PC-3 (cell line): ENCODE measurements at regions not wholly inside any gene's neighbourhood (a gene's known extent, or its start where the extent isn't known, plus 50 kb on each side); places are given as distances from the start of the nearest gene placed in this dataset.

Experiments
- ATAC-seq: fragments of 200-7000 bp; cut with Tn5 transposase; 2 replicates; pipeline ENCODE4 v1.9.1; 2020; ENCODE audit warnings: mild to moderate bottlenecking, moderate library complexity
- BruUV-seq: library from RNA; stranded (reverse); fragments of 400-500 nt; replicated peaks from 2 replicates; lab custom pipeline; 2021; lab: Mats Ljungman, UMichigan
- CTCF ChIA-PET: fragments of 300-600 bp; sonication (Branson Sonifier 250); formaldehyde crosslinking; loops from one replicate; lab custom pipeline; 2022; ENCODE audit warnings: antibody characterized with exemption; lab: Charles Lee
- POLR2A ChIA-PET: fragments of 300-600 bp; sonication (Branson Sonifier 250); formaldehyde crosslinking; loops from one replicate; lab custom pipeline; 2022; ENCODE audit warnings: antibody characterized with exemption; ENCODE audit not compliant: unreplicated experiment; lab: Charles Lee
- DNase-seq: peaks from one replicate; pipeline ENCODE4 v3.0.0-alpha.2; 2015
- H2AFZ ChIP-seq: fragments of 300-600 bp; sonication (generic); 2 replicates; pipeline ENCODE4 v1.6.0; 2016; ENCODE audit warnings: antibody characterized with exemption, low read length
- H3F3A ChIP-seq: fragments of 300-600 bp; sonication (generic); one replicate; pipeline ENCODE4 v1.6.0; 2017; ENCODE audit warnings: antibody characterized with exemption, low read length, control low read depth, mild to moderate bottlenecking; ENCODE audit not compliant: unreplicated experiment
- H3K27ac ChIP-seq: fragments of 300-600 bp; sonication (generic); 2 replicates; pipeline ENCODE4 v1.5.1; 2016; ENCODE audit warnings: mild to moderate bottlenecking, low read length
- H3K27me3 ChIP-seq: fragments of 300-600 bp; sonication (generic); 2 replicates; pipeline ENCODE4 v1.6.1; 2016; ENCODE audit warnings: low read length, mixed read lengths
- H3K36me3 ChIP-seq: fragments of 300-600 bp; sonication (generic); 2 replicates; pipeline ENCODE4 v1.6.1; 2016; ENCODE audit warnings: low read depth, mixed run types, low read length, mixed read lengths
- H3K4me1 ChIP-seq: fragments of 300-600 bp; sonication (generic); 2 replicates; pipeline ENCODE4 v1.5.1; 2016; ENCODE audit warnings: low read length; ENCODE audit not compliant: insufficient read depth
- H3K4me2 ChIP-seq: fragments of 300-600 bp; sonication (generic); 2 replicates; pipeline ENCODE4 v1.6.0; 2016; ENCODE audit warnings: low read length
- H3K4me3 ChIP-seq: fragments of 300-600 bp; sonication (generic); 2 replicates; pipeline ENCODE4 v1.5.1; 2016; ENCODE audit warnings: mild to moderate bottlenecking, low read length, mixed read lengths
- H3K79me2 ChIP-seq: fragments of 300-600 bp; sonication (generic); 2 replicates; pipeline ENCODE4 v1.6.1; 2017; ENCODE audit warnings: low read length, mixed read lengths
- H3K9ac ChIP-seq: fragments of 300-600 bp; sonication (generic); 2 replicates; pipeline ENCODE4 v1.6.0; 2016; ENCODE audit warnings: mild to moderate bottlenecking, low read length
- H3K9me2 ChIP-seq: fragments of 300-600 bp; sonication (generic); replicated peaks from 2 replicates; pipeline ENCODE4 v1.6.1; 2016; ENCODE audit warnings: mixed run types, low read length, mixed read lengths
- H3K9me3 ChIP-seq: fragments of 300-600 bp; sonication (generic); 2 replicates; pipeline ENCODE4 v1.6.1; 2016; ENCODE audit warnings: low read length, mixed read lengths
- H4K20me1 ChIP-seq: fragments of 300-600 bp; sonication (generic); 2 replicates; pipeline ENCODE4 v1.6.1; 2016; ENCODE audit warnings: low read length, mixed read lengths
- EZH2 ChIP-seq: fragments of 300-600 bp; sonication (generic); IDR thresholded peaks from one replicate; pipeline ENCODE4 v1.6.1; 2017; ENCODE audit warnings: antibody characterized with exemption, mild to moderate bottlenecking, low read length; ENCODE audit not compliant: unreplicated experiment
- EZH2phosphoT487 ChIP-seq: fragments of 300-600 bp; sonication (generic); IDR thresholded peaks from 2 replicates; pipeline ENCODE4 v1.6.1; 2018; ENCODE audit warnings: mild to moderate bottlenecking, antibody characterized with exemption, low read length, borderline replicate concordance
- intact Hi-C: fragments of 100-400 bp; cut with micrococcal nuclease; formaldehyde crosslinking; loops from 2 replicates; pipeline ENCODE4 v1.9.0; 2023
- TF ChIP-seq, protein P1 (sequence below): fragments of 300-600 bp; sonication (generic); conservative IDR thresholded peaks from 2 replicates; pipeline ENCODE4 v1.5.1; 2017; ENCODE audit warnings: antibody characterized with exemption, low read depth, mild to moderate bottlenecking, low read length

DNA sequence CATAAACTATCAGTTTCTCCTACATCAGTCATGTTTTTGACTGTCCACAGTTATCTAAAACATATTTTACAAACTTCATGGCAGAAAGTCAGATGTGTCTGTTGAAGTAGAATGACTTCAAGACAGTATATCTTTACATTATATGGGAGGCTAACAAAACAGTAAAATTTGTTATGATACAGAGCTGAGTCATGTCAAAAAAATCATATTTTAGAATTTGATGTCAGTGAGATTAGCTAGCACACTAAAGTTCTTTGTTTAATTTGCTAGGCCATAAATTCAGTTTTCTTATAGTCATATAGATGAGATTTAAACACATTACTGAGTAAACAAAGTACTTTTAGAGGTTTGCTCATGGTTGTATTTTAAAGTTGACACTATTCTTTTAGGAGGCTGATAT is 80.3 kb upstream of the IGSF10 start:
- intact Hi-C loops: loop anchor here (1.0 to 5.0 kb wide), 2 partner anchors 21 to 296 kb away; no protein-coding TSS in a partner anchor
- Histone ChIP-seq H3K4me2 (peak overlapping the region; percentile 55), H3K4me3 (no peak overlapping the region), H2AFZ (no peak overlapping the region), H3F3A (no peaks in the 10 kb centered on the region), H4K20me1 (no peaks in the 10 kb centered on the region), H3K27ac (peak overlapping the region; percentile 67), H3K9me3 (no peaks in the 10 kb centered on the region), H3K27me3 (no peaks in the 10 kb centered on the region), H3K9ac (no peak overlapping the region), H3K79me2 (no peaks in the 10 kb centered on the region), H3K4me1 (peaks cover 46% of the 10 kb centered on the region), H3K36me3 (no peaks in the 10 kb centered on the region), H3K9me2 (no peaks in the 10 kb centered on the region)
- ATAC-seq (peak; percentile 88), DNase-seq (peak; percentile 93)
- POLR2A ChIA-PET: no interaction called here
- CTCF ChIA-PET: no interaction called here
- TF ChIP-seq, protein P1, sequence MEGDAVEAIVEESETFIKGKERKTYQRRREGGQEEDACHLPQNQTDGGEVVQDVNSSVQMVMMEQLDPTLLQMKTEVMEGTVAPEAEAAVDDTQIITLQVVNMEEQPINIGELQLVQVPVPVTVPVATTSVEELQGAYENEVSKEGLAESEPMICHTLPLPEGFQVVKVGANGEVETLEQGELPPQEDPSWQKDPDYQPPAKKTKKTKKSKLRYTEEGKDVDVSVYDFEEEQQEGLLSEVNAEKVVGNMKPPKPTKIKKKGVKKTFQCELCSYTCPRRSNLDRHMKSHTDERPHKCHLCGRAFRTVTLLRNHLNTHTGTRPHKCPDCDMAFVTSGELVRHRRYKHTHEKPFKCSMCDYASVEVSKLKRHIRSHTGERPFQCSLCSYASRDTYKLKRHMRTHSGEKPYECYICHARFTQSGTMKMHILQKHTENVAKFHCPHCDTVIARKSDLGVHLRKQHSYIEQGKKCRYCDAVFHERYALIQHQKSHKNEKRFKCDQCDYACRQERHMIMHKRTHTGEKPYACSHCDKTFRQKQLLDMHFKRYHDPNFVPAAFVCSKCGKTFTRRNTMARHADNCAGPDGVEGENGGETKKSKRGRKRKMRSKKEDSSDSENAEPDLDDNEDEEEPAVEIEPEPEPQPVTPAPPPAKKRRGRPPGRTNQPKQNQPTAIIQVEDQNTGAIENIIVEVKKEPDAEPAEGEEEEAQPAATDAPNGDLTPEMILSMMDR: no peak
- no peak for TF ChIP-seq EZH2
- no peak for TF ChIP-seq EZH2phosphoT487
- BruUV-seq: no TSS peak

DNA sequence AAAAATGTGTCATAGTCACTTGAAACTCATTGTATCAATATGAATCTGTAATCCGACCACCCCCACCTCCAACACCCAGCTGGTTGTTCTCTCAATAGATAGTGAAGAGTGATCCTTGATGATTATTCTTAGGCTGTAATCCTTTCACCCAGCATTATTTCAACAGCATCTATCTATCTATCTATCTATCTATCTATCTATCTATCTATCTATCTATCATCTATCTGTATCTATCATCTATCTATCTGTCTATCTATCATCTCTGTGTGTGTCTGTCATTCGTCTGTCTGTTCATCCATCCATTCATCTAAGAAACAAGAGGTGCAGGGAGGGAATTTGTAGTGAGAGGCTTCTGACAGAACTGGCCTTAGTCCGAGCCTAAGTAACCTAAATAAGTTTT is 78.7 kb upstream of the IGSF10 start:
- ATAC-seq: no peak
- Histone ChIP-seq H3F3A (no peaks in the 10 kb centered on the region), H3K4me2 (no peak overlapping the region), H3K79me2 (no peaks in the 10 kb centered on the region), H3K9me2 (no peaks in the 10 kb centered on the region), H3K4me3 (no peak overlapping the region), H3K9me3 (no peaks in the 10 kb centered on the region), H2AFZ (no peak overlapping the region), H3K9ac (no peak overlapping the region), H3K27me3 (no peaks in the 10 kb centered on the region), H4K20me1 (no peaks in the 10 kb centered on the region), H3K36me3 (no peaks in the 10 kb centered on the region), H3K27ac (no peak overlapping the region), H3K4me1 (peaks cover 46% of the 10 kb centered on the region)
- DNase-seq: no peak
- ChIA-PET POLR2A (no interaction called here), CTCF (interaction anchor here (0.6 kb wide), 1 partner anchor 212 kb away, joined by 3 read pairs; no protein-coding TSS in a partner anchor)
- intact Hi-C loops: no loop called here
- BruUV-seq: no TSS peak
- TF ChIP-seq EZH2: no peak
- TF ChIP-seq EZH2phosphoT487: no peak
- TF ChIP-seq, protein P1: no peak

DNA sequence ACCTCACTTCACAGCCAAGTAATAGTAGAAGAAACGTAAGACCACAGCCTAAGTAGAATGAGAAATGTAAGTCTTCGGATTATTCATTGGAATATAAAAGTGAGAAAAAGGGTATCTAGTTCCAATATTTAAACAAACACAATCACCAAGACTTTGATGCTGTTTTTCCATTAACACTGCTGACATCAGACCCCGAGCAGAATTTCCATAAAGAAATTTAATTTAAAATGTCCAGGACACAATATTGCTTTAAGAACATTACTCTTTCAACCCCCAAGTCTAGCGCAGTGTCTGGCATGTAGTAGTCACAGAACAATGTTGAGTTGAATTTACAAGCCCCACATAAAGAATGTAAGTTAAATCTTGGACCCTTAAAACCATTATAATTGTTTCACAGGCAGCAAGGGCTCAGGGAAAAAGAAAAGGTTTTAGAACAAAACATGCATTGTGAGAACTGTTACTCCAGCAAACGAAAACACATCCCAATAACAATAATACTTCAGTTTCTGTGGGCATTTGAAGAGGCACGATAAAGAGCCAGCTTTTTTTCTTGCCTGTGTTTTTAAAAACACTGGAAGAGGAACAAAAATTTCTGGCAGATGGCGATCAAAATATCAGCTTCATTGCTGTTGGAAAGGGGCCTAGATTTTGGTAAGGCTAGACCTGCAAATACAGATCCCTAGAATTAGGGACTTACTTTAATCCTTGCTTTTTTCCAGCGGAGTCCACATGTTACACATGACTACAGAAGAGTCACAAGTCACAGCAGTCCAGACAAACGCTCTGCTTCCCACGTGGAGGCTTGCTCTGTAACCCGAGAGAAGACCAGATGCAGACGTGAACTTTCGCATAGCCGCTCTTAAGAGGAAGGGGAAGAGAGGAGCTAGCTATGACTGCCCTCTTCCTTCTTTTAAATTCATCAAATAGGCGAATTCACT is 77.9 kb upstream of the IGSF10 start:
- ChIA-PET CTCF (interaction anchor here (0.6 kb wide), 1 partner anchor 211 kb away, joined by 3 read pairs; no protein-coding TSS in a partner anchor), POLR2A (no interaction called here)
- H3K9me3 ChIP-seq: no peaks in the 10 kb centered on the region
- H3K4me3 ChIP-seq: no peak overlapping the region
- no peak overlapping the region for H3K4me2 ChIP-seq
- no peak for DNase-seq
- no peak overlapping the region for H3K9ac ChIP-seq
- no peak overlapping the region for H3K27ac ChIP-seq
- H2AFZ ChIP-seq: no peak overlapping the region
- H3K79me2 ChIP-seq: no peaks in the 10 kb centered on the region
- H3F3A ChIP-seq: no peaks in the 10 kb centered on the region
- no peak for ATAC-seq
- no peaks in the 10 kb centered on the region for H3K36me3 ChIP-seq
- no TSS peak for BruUV-seq
- intact Hi-C loops: no loop called here
- no peaks in the 10 kb centered on the region for H3K27me3 ChIP-seq
- no peaks in the 10 kb centered on the region for H3K9me2 ChIP-seq
- peaks cover 38% of the 10 kb centered on the region for H3K4me1 ChIP-seq
- TF ChIP-seq EZH2phosphoT487: no peak
- H4K20me1 ChIP-seq: no peaks in the 10 kb centered on the region
